Left lung (tissue), 4 donors: ENCODE measurements at regions not wholly inside any gene's neighbourhood (a gene's known extent, or its start where the extent isn't known, plus 50 kb on each side); places are given as distances from the start of the nearest gene placed in this dataset.

ENCODE experiments used
- ATAC-seq: fragments of 200-7000 bp; cut with Tn5 transposase; one replicate; pipeline ENCODE4 v1.9.1; 2020; ENCODE audit warnings: moderate library complexity
- DNase-seq, 4 donors: peaks; one replicate each; pipeline ENCODE4 v3.0.0-alpha.2; 2013 to 2020
- H3K27ac ChIP-seq, 2 donors: fragments of 200-600 bp; sonication (generic) in 1 of 2; one replicate each; pipeline versions ENCODE4 v1.5.0 to v1.8.0; 2020 to 2021
- H3K27me3 ChIP-seq, 2 donors: fragments of 200-600 bp; sonication (generic) in 1 of 2; one replicate each; pipeline versions ENCODE4 v1.5.0 to v1.8.0; 2020 to 2021
- H3K36me3 ChIP-seq, 2 donors: fragments of 200-600 bp; sonication (generic) in 1 of 2; one replicate each; pipeline versions ENCODE4 v1.5.0 to v1.8.0; 2020 to 2021
- H3K4me1 ChIP-seq, 2 donors: fragments of 200-600 bp; one replicate each; pipeline ENCODE4 v1.8.0; 2021
- H3K4me3 ChIP-seq, 2 donors: fragments of 200-600 bp; sonication (generic) in 1 of 2; one replicate each; pipeline versions ENCODE4 v1.5.0 to v1.8.0; 2020 to 2021; ENCODE audit warnings: mild to moderate bottlenecking in 1 of 2
- H3K9me3 ChIP-seq, 2 donors: fragments of 200-600 bp; sonication (generic) in 1 of 2; one replicate each; pipeline versions ENCODE4 v1.5.0 to v1.8.0; 2020 to 2021
- CTCF ChIP-seq, 2 donors: fragments of 200-600 bp; sonication (generic) in 1 of 2; IDR thresholded peaks; one replicate each; pipeline versions ENCODE4 v1.5.0 to v1.8.0; 2021; ENCODE audit warnings: antibody characterized with exemption in 2 of 2
- intact Hi-C, 2 donors: fragments of 100-400 bp; cut with DNase I; formaldehyde crosslinking; loops; one replicate each; pipeline versions ENCODE4 v1.11.2 to v1.14.2; 2022
- donor health status: DM: no; HTN: yes; CAD: no.
- donor health status: DM: no; HTN: no; CAD: no.

DNA sequence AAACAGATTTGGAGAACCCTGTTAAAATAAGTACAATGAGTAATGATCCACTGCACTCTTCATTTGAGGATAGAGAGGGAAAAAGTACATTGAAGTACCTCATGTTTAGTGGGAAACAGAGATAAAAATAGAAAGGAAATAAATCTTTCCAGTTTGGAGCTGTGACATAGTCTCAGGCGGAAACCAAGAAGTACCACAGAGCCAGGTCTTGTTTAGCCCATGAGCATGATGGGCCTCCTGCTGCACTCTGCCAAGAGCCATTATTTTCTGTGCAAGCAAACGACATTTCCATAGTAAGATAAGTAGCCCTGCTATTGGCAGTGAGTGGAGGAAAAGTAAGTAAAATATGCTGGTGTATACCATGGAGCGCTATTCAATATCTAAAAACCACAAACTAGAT, 796.1 kb downstream of the TBL1XR1 start:
- no peak for ATAC-seq
- no peaks in the 10 kb centered on the region for H3K4me1 ChIP-seq
- TF ChIP-seq CTCF (IDR thresholded peaks at IDR 0.05) = no peak
- no peaks in the 10 kb centered on the region for H3K36me3 ChIP-seq
- peak in 2 of 4 donors; percentile 9 to 26 for DNase-seq
- intact Hi-C loops = no loop called here
- H3K9me3 ChIP-seq = peaks cover 0 to 5% of the 10 kb centered on the region in 2 donors
- H3K27ac ChIP-seq = no peak overlapping the region
- H3K4me3 ChIP-seq = no peak overlapping the region
- no peaks in the 10 kb centered on the region for H3K27me3 ChIP-seq

DNA sequence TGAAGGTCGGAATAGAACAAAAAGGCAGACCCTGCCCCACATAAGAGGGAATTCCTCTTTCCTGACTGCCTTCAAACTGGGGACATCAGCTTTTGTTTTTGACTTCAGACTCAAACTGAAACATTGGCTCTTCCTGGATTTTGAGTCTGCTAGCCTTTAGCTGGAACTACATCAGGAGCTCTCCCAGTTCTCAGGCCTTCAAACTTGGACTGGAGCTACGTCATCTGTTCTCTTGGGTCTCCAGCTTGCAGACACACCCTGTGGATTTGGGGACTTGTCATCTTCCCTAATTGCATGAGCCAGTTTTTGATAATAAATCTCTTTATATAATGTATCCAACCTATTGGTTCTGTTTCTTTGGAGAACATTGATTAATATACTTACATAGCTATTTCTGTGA, 798.1 kb downstream of the TBL1XR1 start:
- Histone ChIP-seq H3K36me3 (no peaks in the 10 kb centered on the region), H3K27ac (no peak overlapping the region), H3K4me1 (no peaks in the 10 kb centered on the region), H3K4me3 (no peak overlapping the region), H3K9me3 (peaks cover 0 to 15% of the 10 kb centered on the region in 2 donors), H3K27me3 (no peaks in the 10 kb centered on the region)
- no peak for TF ChIP-seq CTCF (IDR thresholded peaks at IDR 0.05)
- intact Hi-C loops = no loop called here
- no peak for ATAC-seq
- no peak for DNase-seq

DNA sequence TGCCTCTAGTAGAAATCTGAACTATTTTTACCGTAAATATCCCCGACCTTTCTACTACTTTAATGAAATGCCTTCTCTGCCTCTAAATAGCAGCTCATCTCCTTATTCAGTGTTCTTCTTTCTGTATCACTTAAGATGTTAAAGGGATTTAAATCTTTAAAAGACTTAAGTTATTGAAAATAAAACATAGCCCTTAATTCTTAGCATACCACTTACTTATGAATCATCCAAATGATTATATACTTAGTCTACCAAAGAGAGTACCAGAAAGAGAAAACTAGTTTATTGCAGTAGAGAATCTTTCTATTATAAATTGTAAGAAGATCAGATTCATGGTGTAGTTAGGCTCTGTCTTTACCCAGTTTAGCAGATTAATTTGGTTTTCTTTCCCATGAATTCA, 802.0 kb downstream of the TBL1XR1 start:
- intact Hi-C loops = no loop called here
- TF ChIP-seq CTCF (IDR thresholded peaks at IDR 0.05) = no peak
- Histone ChIP-seq H3K4me1 (no peaks in the 10 kb centered on the region), H3K4me3 (no peak overlapping the region), H3K27me3 (no peaks in the 10 kb centered on the region), H3K36me3 (no peaks in the 10 kb centered on the region), H3K27ac (no peak overlapping the region), H3K9me3 (peaks cover 0 to 10% of the 10 kb centered on the region in 2 donors)
- no peak for DNase-seq
- no peak for ATAC-seq

DNA sequence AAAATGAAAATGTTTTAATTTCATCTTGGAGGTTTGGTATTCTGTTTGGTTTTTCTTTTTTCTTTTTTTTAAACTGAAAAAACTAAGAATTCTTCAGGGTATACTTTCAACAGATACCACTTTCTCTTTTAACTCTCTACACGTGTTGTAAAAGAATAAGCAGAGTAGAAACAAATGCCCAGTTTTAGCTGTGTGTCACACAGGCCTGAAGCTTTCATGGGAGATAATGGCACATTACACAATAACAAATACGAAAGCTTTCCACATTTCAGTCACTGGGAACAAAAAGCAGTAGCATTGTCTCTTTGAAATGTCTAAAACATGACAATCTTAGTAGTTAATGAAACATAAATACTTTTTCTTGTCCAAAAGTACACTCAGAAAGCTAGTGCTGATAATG, 818.5 kb downstream of the TBL1XR1 start:
- no peak for TF ChIP-seq CTCF (IDR thresholded peaks at IDR 0.05)
- Histone ChIP-seq H3K4me3 (no peak overlapping the region), H3K4me1 (no peaks in the 10 kb centered on the region), H3K27me3 (no peaks in the 10 kb centered on the region), H3K27ac (no peak overlapping the region), H3K36me3 (no peaks in the 10 kb centered on the region), H3K9me3 (no peaks in the 10 kb centered on the region)
- DNase-seq = peak in 1 of 4 donors; percentile 9
- ATAC-seq = no peak
- intact Hi-C loops = no loop called here

DNA sequence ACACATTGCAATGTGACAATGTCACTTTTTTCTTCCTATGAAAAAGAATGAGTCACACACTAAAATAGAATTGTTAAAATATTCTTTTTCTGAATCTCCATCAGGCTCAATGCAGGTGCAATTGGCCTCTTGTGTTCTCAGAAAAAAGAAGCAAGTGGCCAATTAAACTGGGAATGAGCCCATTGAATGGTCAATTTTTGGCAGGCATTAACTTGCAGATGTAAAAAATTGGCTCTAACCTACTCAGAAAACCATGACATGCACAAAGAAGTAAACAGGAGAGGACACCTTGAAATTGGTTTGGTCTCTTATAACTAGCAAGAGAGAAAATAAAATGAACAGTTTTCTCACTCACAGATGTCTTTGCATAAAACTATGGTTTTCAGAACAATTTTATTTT, 820.8 kb downstream of the TBL1XR1 start:
- Histone ChIP-seq H3K36me3 (no peaks in the 10 kb centered on the region), H3K27me3 (no peaks in the 10 kb centered on the region), H3K4me3 (no peak overlapping the region), H3K4me1 (no peaks in the 10 kb centered on the region), H3K9me3 (no peaks in the 10 kb centered on the region), H3K27ac (no peak overlapping the region)
- intact Hi-C loops = no loop called here
- ATAC-seq = no peak
- no peak for TF ChIP-seq CTCF (IDR thresholded peaks at IDR 0.05)
- DNase-seq = no peak
